HEK293 (cell line): ENCODE measurements at regions not wholly inside any gene's neighbourhood (a gene's known extent, or its start where the extent isn't known, plus 50 kb on each side); places are given as distances from the start of the nearest gene placed in this dataset.

Experiments used
- CTCF ChIA-PET: fragments of 350-600 bp; formaldehyde crosslinking; extraction: SDS; loops from one replicate; lab custom pipeline; 2021; ENCODE audit warnings: antibody characterized with exemption; lab: Yijun Ruan, JAX
- POLR2A ChIA-PET: fragments of 300-600 bp; formaldehyde crosslinking; extraction: SDS; loops from one replicate; lab custom pipeline; 2020; ENCODE audit warnings: antibody characterized with exemption, inconsistent platforms; lab: Yijun Ruan, JAX
- H3K27ac ChIP-seq: fragments of 200-500 bp; sonication (Bioruptor generic); 2 replicates; pipeline ENCODE4 v1.5.1; 2014; ENCODE audit warnings: low read depth, low read length, control low read depth, inconsistent platforms; ENCODE audit errors: extremely low read depth
- H3K36me3 ChIP-seq, 2 experiments: fragments of 200-500 bp in 1 of 2; sonication (Bioruptor generic) in 1 of 2; 1 replicate in 1 of 2; 2 replicates in 1 of 2; pipeline ENCODE4 v1.5.1; 2014 to 2017; ENCODE audit warnings: inconsistent platforms in 2 of 2, low read length in 2 of 2; ENCODE audit not compliant: control insufficient read depth in 2 of 2, insufficient read depth in 1 of 2
- H3K4me1 ChIP-seq: fragments of 200-500 bp; sonication (Bioruptor generic); 2 replicates; pipeline ENCODE4 v1.5.1; 2014; ENCODE audit warnings: mild to moderate bottlenecking, low read length, inconsistent platforms; ENCODE audit not compliant: control insufficient read depth, insufficient read depth
- H3K4me3 ChIP-seq: 2 replicates; pipeline ENCODE4 v1.5.1; 2011; ENCODE audit warnings: low read depth, mild to moderate bottlenecking, control low read depth, low read length, moderate library complexity
- H3K9me3 ChIP-seq: fragments of 200-500 bp; sonication (Bioruptor generic); 2 replicates; pipeline ENCODE4 v1.5.1; 2014; ENCODE audit warnings: low read depth, low read length, inconsistent platforms; ENCODE audit not compliant: control insufficient read depth, insufficient read depth
- ATF2 ChIP-seq: fragments of 450-650 bp; formaldehyde crosslinking; IDR thresholded peaks from 2 replicates; pipeline ENCODE4 v1.5.1; 2016; ENCODE audit warnings: missing biosample characterization, missing genetic modification characterization, low read depth
- PRDM4 ChIP-seq: fragments of 450-650 bp; formaldehyde crosslinking; IDR thresholded peaks from 2 replicates; pipeline ENCODE4 v1.5.1; 2017; ENCODE audit warnings: missing biosample characterization, missing genetic modification characterization
- REST ChIP-seq: fragments of 450-650 bp; formaldehyde crosslinking; IDR thresholded peaks from 2 replicates; pipeline ENCODE4 v1.5.1; 2016; ENCODE audit warnings: missing biosample characterization, missing genetic modification characterization
- TCF7L2 ChIP-seq: IDR thresholded peaks from 2 replicates; pipeline ENCODE4 v1.6.1; 2011; ENCODE audit warnings: low read depth, mild to moderate bottlenecking, inconsistent platforms, low read length, moderate library complexity, borderline replicate concordance
- WT1 ChIP-seq: fragments of 450-650 bp; formaldehyde crosslinking; IDR thresholded peaks from 2 replicates; pipeline ENCODE4 v1.5.1; 2016; ENCODE audit warnings: missing biosample characterization, missing genetic modification characterization
- ZBTB17 ChIP-seq: fragments of 450-650 bp; formaldehyde crosslinking; IDR thresholded peaks from 2 replicates; pipeline ENCODE4 v1.5.1; 2016; ENCODE audit warnings: missing biosample characterization, missing genetic modification characterization
- ZBTB48 ChIP-seq: fragments of 450-650 bp; formaldehyde crosslinking; IDR thresholded peaks from 2 replicates; pipeline ENCODE4 v1.5.1; 2016; ENCODE audit warnings: missing biosample characterization, missing genetic modification characterization
- ZBTB6 ChIP-seq: fragments of 450-650 bp; formaldehyde crosslinking; IDR thresholded peaks from 2 replicates; pipeline ENCODE4 v1.5.1; 2017; ENCODE audit warnings: missing biosample characterization, missing genetic modification characterization
- ZNF18 ChIP-seq: fragments of 450-650 bp; formaldehyde crosslinking; IDR thresholded peaks from 2 replicates; pipeline ENCODE4 v1.5.1; 2016; ENCODE audit warnings: missing biosample characterization, missing genetic modification characterization
- ZNF221 ChIP-seq: fragments of 450-650 bp; formaldehyde crosslinking; IDR thresholded peaks from 2 replicates; pipeline ENCODE4 v1.5.1; 2017; ENCODE audit warnings: missing biosample characterization, missing genetic modification characterization, borderline replicate concordance
- ZNF24 ChIP-seq: fragments of 450-650 bp; formaldehyde crosslinking; IDR thresholded peaks from 2 replicates; pipeline ENCODE4 v1.5.1; 2016; ENCODE audit warnings: missing biosample characterization, missing genetic modification characterization
- ZNF341 ChIP-seq: fragments of 450-650 bp; formaldehyde crosslinking; IDR thresholded peaks from 2 replicates; pipeline ENCODE4; 2016; ENCODE audit warnings: low read depth, missing biosample characterization, missing genetic modification characterization
- ZNF354C ChIP-seq: fragments of 450-650 bp; formaldehyde crosslinking; IDR thresholded peaks from 2 replicates; pipeline ENCODE4 v1.5.1; 2016; ENCODE audit warnings: missing biosample characterization, missing genetic modification characterization, low read depth, borderline replicate concordance
- ZNF391 ChIP-seq: fragments of 450-650 bp; formaldehyde crosslinking; IDR thresholded peaks from 2 replicates; pipeline ENCODE4 v1.5.1; 2016; ENCODE audit warnings: low read depth, missing biosample characterization, missing genetic modification characterization, borderline replicate concordance
- ZNF501 ChIP-seq: fragments of 450-650 bp; formaldehyde crosslinking; IDR thresholded peaks from 2 replicates; pipeline ENCODE4 v1.5.1; 2016; ENCODE audit warnings: missing biosample characterization, missing genetic modification characterization
- ZNF530 ChIP-seq: fragments of 450-650 bp; formaldehyde crosslinking; IDR thresholded peaks from 2 replicates; pipeline ENCODE4 v1.5.1; 2016; ENCODE audit warnings: low read depth, missing biosample characterization, missing genetic modification characterization
- ZNF660 ChIP-seq: fragments of 450-650 bp; IDR thresholded peaks from 2 replicates; pipeline ENCODE4 v1.5.1; 2018; ENCODE audit warnings: missing biosample characterization, mild to moderate bottlenecking, missing genetic modification characterization
- ZNF792 ChIP-seq: fragments of 450-650 bp; formaldehyde crosslinking; IDR thresholded peaks from 2 replicates; pipeline ENCODE4 v1.5.1; 2016; ENCODE audit warnings: missing biosample characterization, missing genetic modification characterization
- ZSCAN23 ChIP-seq: fragments of 450-650 bp; formaldehyde crosslinking; IDR thresholded peaks from 2 replicates; pipeline ENCODE4 v1.5.1; 2016; ENCODE audit warnings: missing biosample characterization, missing genetic modification characterization
- ZSCAN4 ChIP-seq: fragments of 450-650 bp; formaldehyde crosslinking; IDR thresholded peaks from 2 replicates; pipeline ENCODE4 v1.5.1; 2017; ENCODE audit warnings: missing biosample characterization, missing genetic modification characterization

DNA sequence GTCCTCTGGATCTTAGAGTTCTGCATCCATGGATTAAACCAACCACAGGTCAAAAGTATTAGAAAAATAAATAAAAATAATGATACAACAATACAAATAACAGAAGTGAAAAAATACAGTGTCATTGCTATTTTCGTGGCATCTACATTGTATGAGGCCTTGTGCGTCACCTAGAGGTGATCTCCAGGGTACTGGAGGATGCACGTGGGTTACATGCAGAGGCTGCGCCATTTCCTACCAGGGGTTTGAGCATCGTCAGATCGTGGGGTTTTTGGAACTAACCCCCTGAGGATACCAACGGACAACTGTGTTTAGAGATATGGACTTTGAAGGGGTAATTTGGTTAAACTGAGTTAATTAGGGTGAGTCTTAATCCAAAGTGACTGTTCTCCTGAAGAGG lies 224.7 kb downstream of the ENGASE start:
- no peak overlapping the region for H3K27ac ChIP-seq
- ChIA-PET CTCF (no interaction called here), POLR2A (no interaction called here)
- H3K9me3 ChIP-seq, result no peaks in the 10 kb centered on the region
- H3K4me3 ChIP-seq, result no peak overlapping the region
- no peaks in the 10 kb centered on the region for H3K36me3 ChIP-seq
- H3K4me1 ChIP-seq, result no peaks in the 10 kb centered on the region
- TF ChIP-seq ZNF792 (tag by site-specific recombination) (no peak), ZSCAN4 (tag by site-specific recombination) (no peak), ZNF341 (no peak), ZNF660 (tag by site-specific recombination) (no peak), TCF7L2 (no peak), ZNF354C (tag by site-specific recombination) (no peak), ZBTB17 (tag by site-specific recombination) (no peak), PRDM4 (tag by site-specific recombination) (no peak), ZNF391 (tag by site-specific recombination) (no peak)
- TF ChIP-seq, all 188 proteins: peak for 0

DNA sequence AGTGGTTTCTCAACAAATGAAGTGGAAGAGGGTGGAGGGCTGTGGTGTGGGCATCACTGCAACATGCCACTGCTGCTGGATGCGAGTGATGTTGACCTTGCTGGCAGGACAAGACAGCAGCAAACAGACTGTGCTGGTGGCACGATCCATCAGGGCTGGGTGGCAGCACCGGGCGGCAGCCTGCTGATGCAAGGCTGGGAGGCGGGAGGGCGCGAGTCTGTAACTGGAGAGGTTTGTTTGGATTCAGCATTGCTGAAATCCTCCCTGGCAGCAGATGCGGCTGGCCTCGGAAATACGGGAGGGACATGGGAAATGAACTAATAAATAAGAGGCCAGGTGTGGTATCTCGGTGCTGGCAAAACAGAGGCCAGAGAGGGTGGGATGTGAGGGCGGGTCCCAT lies 224.2 kb downstream of the ENGASE start:
- POLR2A ChIA-PET, result no interaction called here
- no peaks in the 10 kb centered on the region for H3K36me3 ChIP-seq
- CTCF ChIA-PET, result interaction anchor here (0.6 kb wide), 1 partner anchor 25 kb away, joined by 3 read pairs; no protein-coding TSS in a partner anchor
- H3K4me1 ChIP-seq, result no peaks in the 10 kb centered on the region
- no peaks in the 10 kb centered on the region for H3K9me3 ChIP-seq
- no peak overlapping the region for H3K27ac ChIP-seq
- TF ChIP-seq ATF2 (tag by site-specific recombination), result no peak
- no peak for TF ChIP-seq ZNF530 (tag by site-specific recombination)
- TF ChIP-seq ZSCAN23 (tag by site-specific recombination), result no peak
- no peak for TF ChIP-seq ZNF221
- no peak for TF ChIP-seq ZNF501
- TF ChIP-seq ZNF18, result no peak
- no peak for TF ChIP-seq ZNF24
- no peak for TF ChIP-seq ZBTB48
- no peak for TF ChIP-seq REST (tag by site-specific recombination)
- TF ChIP-seq ZBTB6 (tag by site-specific recombination), result no peak
- TF ChIP-seq WT1 (tag by site-specific recombination), result no peak
- H3K4me3 ChIP-seq, result no peak overlapping the region
